ENCODE measurements at regions not wholly inside any gene's neighbourhood (a gene's known extent, or its start where the extent isn't known, plus 50 kb on each side); places are given as distances from the start of the nearest gene placed in this dataset.

DNA sequence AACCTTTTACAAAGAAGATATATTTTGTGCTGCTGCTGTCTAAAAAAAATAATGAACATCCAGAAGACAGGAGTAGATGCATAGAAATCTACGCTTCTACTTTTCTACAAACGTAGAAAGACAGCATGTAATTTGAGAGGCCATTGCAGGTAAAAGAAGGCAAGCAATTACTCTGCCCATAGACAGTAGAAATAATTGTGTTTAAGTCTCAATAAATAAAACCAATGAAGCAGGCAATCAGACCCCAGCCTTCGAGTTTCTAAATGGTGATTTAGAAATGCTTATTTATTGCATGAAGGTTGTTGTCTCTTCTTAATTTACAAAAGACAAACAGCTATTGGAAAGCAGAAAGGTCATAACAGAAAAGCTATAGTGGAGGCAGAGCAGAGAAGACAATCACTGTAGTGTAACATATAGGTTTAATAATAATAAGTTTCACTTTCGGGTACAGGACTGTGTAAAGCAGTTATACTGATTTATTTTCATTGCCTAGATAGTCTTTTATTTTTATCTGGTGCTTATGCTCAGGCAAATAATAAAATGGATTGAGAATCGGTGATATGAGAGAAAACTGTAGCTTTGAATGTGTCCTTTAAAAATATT lies 123.0 kb upstream of the TACR3 start:
- TF ChIP-seq GATA2 (IDR thresholded peaks at IDR 0.05; ENCODE audit: low read depth, low read length) = no peak
- no peak for TF ChIP-seq GATA3 (IDR thresholded peaks at IDR 0.05; ENCODE audit: low read depth, low read length)

DNA sequence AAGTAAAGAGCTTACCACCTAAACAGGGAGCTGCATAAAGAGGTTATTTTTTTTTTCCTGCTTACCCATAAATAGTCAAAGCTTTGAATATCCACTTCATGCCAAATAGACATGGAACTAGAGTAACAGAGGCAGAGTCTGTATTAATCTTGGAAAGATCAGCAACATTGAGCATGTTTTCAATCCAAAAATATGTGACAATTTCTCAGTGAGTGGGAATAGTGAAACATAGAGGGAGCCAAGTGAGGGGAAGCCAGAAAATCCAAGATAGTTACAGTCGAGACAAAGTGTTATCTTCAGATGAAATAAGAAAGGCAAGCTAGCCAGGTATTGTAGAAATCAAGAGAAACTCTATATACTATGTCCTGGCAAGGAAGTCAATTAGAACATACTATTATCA lies 122.3 kb upstream of the TACR3 start:
- TF ChIP-seq GATA2 (IDR thresholded peaks at IDR 0.05; ENCODE audit: low read depth, low read length) = no peak
- no peak for TF ChIP-seq GATA3 (IDR thresholded peaks at IDR 0.05; ENCODE audit: low read depth, low read length)

DNA sequence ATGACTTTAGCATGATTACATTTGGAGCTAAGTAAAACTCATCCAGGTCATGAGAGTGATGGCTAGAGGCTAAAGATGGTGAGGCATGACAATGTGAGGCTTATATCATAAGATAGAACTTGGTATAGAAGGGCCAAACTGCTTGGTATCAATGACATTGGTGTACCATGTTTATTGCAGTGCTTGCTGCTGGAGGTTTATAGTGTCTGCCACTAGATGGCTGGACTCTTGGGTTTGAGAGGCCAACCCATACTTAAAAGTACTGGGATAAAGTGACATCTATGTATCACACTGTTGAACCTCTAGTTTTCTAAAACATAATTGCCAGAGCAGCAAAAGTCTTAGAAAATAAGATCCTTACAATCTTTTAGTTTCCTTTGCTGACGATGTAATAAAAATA lies 83.0 kb upstream of the TACR3 start:
- TF ChIP-seq GATA2 (IDR thresholded peaks at IDR 0.05; ENCODE audit: low read depth, low read length) (no peak), GATA3 (IDR thresholded peaks at IDR 0.05; ENCODE audit: low read depth, low read length) (no peak)

DNA sequence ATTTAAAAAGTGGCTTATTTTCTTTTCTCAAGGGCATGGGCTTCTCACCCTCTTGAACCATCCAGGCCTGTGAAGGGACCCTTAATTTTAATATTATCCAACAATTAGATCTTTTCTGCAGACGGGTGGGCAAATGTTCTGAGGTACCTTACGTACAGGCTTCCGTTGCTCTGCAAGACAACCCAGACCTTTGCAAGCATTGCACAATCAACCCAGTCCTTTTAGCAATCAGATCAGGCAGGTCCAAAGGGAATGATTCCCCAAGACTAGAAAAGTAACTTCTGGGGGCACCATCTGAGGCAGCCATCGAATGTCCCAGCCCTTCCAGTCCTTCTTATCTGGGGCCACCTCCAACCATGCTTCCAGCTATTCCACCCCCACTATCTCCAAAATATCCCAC lies 67.3 kb upstream of the TACR3 start:
- TF ChIP-seq GATA3 (IDR thresholded peaks at IDR 0.05; ENCODE audit: low read depth, low read length) (no peak), GATA2 (IDR thresholded peaks at IDR 0.05; ENCODE audit: low read depth, low read length) (no peak)

DNA sequence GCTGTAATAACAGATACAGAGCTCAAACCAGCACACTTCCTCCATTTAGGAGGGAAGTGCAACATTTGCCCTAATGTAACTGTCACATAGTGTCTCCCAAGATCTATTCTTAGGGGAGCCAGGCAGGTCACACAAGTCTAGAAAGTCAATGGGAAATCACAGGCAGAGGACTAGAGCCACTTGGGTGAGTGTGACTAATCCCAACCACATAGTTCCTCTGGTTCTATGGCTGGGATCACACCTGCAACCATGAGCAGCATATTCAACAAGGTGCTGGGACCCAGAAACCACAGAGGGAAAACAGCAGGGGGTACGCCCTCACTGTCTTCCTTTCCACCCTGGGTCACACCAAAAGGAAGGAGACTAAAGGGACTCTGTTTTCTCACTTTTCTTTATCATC lies 66.8 kb upstream of the TACR3 start:
- TF ChIP-seq GATA2 (IDR thresholded peaks at IDR 0.05; ENCODE audit: low read depth, low read length) = no peak
- TF ChIP-seq GATA3 (IDR thresholded peaks at IDR 0.05; ENCODE audit: low read depth, low read length) = no peak

DNA sequence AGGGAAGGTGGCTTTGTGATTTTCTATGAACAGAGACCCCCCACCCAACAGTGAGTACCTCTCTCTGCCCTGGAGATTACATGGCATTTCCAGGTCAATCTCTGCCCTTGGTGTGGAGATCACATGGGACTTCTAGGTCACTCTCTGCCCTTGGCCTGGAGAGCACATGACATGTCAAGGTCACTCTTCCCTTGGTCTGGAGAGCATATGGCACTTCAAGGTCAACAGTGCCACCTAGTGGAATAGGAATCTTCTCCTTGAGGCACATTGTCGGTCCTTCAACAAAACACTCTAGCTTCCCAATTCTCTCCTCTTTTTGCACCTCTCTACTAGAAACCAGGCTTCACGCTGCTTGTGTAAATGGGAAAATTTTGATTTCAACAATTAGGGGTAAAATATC lies 66.2 kb upstream of the TACR3 start:
- TF ChIP-seq GATA3 (IDR thresholded peaks at IDR 0.05; ENCODE audit: low read depth, low read length) (no peak), GATA2 (IDR thresholded peaks at IDR 0.05; ENCODE audit: low read depth, low read length) (no peak)

DNA sequence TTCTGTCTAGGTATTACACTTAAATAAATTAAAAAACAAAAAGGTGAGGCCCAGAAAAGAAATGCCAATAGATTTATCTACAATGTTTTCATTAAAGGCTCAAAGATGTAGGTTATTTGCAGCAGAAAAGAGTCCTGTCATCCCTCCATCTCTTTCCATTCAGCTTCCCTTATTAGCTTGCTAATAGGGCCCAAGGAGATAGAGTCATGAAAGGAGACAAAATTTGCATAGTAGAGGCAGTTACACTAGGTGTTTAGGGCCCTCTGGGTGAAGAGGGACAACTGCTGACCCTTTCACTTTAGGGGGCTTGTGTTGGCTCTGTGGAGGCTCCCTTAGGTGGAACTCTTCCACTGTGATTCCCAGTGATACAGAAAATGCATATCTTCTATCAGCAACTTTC lies 58.4 kb upstream of the TACR3 start:
- TF ChIP-seq GATA2 (IDR thresholded peaks at IDR 0.05; ENCODE audit: low read depth, low read length) (no peak), GATA3 (IDR thresholded peaks at IDR 0.05; ENCODE audit: low read depth, low read length) (no peak)

DNA sequence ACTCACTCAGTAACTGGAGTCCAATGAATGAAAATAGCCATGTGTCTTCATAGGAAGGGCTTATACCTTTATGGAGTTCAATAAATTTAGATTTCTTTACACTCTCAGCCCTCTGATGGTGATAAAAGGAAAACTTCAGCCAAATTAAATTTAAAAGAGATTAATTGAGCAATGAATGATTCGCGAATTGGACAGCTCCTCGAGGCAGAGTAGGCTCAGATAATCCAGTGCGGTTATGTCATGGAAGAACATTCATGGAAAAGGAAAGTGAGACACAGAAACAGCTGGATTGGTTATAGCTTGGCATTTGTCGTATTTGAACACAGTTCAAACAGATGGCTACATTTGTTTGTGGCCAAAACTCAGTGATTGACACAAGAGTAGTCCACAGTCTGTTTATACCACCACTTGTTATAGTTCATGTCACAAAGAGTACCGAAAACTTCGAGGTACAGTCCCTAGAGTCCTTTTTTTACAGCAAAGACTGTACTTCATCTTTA lies 54.6 kb upstream of the TACR3 start:
- TF ChIP-seq GATA3 (IDR thresholded peaks at IDR 0.05; ENCODE audit: low read depth, low read length) = no peak
- TF ChIP-seq GATA2 (IDR thresholded peaks at IDR 0.05; ENCODE audit: low read depth, low read length) = no peak

DNA sequence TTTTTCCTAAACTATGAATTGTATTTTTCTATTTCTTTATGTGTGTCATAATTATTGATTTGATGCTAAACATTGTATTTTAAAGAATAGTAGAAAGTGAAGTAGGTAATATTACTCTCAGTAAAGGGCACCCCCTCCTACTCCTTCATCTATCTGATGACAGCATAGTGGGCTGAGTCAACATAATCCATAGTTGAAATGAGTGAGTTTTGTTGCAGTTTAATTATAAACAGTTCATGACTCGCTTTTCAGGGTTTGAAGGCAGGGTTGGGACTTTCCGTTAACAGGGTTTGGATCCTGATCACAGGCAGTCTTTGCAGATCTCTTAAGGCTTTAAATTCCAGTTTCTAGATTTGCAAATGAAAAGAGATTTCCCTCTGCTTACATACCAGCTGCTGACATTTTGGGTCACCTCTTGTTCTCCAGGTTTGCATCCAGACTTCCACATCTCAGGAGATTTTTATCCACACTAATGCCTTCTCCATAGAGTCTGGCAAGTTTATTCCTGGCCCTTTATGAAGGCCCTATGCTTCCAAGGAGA lies 54.0 kb upstream of the TACR3 start:
- no peak for TF ChIP-seq GATA2 (IDR thresholded peaks at IDR 0.05; ENCODE audit: low read depth, low read length)
- TF ChIP-seq GATA3 (IDR thresholded peaks at IDR 0.05; ENCODE audit: low read depth, low read length) = no peak

Measured in SH-SY5Y (cell line).